ENCODE measurements at regions not wholly inside any gene's neighbourhood (a gene's known extent, or its start where the extent isn't known, plus 50 kb on each side); places are given as distances from the start of the nearest gene placed in this dataset.

DNA sequence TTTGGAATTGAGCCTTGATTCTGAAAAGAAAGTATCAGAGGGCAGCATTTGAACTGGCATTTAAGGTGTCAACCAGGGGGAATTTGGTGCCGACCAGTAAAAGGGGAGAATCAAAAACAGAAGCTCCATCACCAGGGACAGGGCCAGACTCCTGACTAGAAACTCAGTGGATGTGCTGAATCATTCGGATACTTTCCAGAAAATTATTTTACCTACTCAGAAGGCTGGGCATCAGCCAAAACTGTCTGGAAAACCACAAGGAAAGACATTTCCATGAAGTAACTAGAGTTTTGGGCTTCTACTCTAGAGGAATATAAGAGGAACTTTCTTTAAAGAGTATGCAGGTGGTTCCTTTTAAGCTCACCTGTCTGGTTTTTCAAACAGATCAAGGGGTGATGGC lies 756.6 kb downstream of the RNF144A start:
- no peak overlapping the region for H3K4me3 ChIP-seq
- H3K36me3 ChIP-seq = no peaks in the 10 kb centered on the region
- no peak overlapping the region for H3K27ac ChIP-seq
- TF ChIP-seq, protein P1, sequence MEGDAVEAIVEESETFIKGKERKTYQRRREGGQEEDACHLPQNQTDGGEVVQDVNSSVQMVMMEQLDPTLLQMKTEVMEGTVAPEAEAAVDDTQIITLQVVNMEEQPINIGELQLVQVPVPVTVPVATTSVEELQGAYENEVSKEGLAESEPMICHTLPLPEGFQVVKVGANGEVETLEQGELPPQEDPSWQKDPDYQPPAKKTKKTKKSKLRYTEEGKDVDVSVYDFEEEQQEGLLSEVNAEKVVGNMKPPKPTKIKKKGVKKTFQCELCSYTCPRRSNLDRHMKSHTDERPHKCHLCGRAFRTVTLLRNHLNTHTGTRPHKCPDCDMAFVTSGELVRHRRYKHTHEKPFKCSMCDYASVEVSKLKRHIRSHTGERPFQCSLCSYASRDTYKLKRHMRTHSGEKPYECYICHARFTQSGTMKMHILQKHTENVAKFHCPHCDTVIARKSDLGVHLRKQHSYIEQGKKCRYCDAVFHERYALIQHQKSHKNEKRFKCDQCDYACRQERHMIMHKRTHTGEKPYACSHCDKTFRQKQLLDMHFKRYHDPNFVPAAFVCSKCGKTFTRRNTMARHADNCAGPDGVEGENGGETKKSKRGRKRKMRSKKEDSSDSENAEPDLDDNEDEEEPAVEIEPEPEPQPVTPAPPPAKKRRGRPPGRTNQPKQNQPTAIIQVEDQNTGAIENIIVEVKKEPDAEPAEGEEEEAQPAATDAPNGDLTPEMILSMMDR (IDR thresholded peaks at IDR 0.05; ENCODE audit: low read depth, low read length) = no peak
- no peaks in the 10 kb centered on the region for H3K4me1 ChIP-seq (ENCODE audit: low read depth)
- DNase-seq (ENCODE audit: low read depth in 1 of 2, low spot score in 1 of 2) = no peak
- no peaks in the 10 kb centered on the region for H3K27me3 ChIP-seq
- H3K9me3 ChIP-seq (ENCODE audit: low read depth) = no peaks in the 10 kb centered on the region

DNA sequence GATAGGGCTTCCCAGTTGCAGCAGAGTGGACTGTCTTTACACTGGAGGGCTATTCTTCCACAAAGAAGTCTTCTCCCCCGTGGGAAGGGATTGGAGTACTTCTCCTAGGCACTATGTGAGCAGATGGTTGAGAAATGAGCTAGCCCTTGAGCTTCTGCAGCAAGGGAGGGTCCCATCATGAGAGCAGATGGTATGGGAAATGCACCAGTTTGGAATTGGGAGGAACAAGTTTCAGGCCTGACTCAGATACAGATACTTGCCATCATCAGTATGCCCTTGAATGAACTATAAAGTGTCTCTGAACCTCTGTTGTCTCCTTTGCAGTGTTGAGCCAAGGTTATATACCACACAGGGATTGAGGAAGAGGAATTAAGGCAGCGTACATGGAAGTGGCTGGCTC lies 757.4 kb downstream of the RNF144A start:
- no peaks in the 10 kb centered on the region for H3K9me3 ChIP-seq (ENCODE audit: low read depth)
- no peak for DNase-seq (ENCODE audit: low read depth in 1 of 2, low spot score in 1 of 2)
- TF ChIP-seq, protein P1 (IDR thresholded peaks at IDR 0.05; ENCODE audit: low read depth, low read length) = no peak
- H3K4me1 ChIP-seq (ENCODE audit: low read depth) = no peaks in the 10 kb centered on the region
- no peaks in the 10 kb centered on the region for H3K27me3 ChIP-seq
- no peaks in the 10 kb centered on the region for H3K36me3 ChIP-seq
- H3K4me3 ChIP-seq = no peak overlapping the region
- H3K27ac ChIP-seq = no peak overlapping the region

DNA sequence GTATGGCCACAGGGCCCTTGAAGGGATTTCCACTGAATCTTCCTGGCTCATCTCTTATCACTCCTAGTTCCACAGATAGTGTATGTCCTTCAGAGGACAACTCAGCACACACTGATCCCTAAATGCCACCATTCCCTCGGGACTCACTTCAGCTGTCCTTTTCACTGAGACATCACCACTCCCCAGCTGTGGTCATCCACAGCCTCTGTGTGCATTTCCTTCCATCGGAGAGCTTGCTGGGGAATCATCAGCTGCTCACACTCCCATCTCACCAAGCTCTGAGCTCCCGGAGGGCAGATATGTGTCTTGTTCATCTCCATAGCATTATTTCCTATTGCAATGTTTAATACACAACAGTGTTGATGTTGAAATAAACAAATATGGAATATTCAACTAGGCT lies 759.5 kb downstream of the RNF144A start:
- Histone ChIP-seq H3K27me3 (no peaks in the 10 kb centered on the region), H3K36me3 (no peaks in the 10 kb centered on the region), H3K4me3 (no peak overlapping the region), H3K4me1 (ENCODE audit: low read depth) (no peaks in the 10 kb centered on the region), H3K27ac (no peak overlapping the region), H3K9me3 (ENCODE audit: low read depth) (no peaks in the 10 kb centered on the region)
- no peak for DNase-seq (ENCODE audit: low read depth in 1 of 2, low spot score in 1 of 2)
- TF ChIP-seq, protein P1 (IDR thresholded peaks at IDR 0.05; ENCODE audit: low read depth, low read length) = no peak

DNA sequence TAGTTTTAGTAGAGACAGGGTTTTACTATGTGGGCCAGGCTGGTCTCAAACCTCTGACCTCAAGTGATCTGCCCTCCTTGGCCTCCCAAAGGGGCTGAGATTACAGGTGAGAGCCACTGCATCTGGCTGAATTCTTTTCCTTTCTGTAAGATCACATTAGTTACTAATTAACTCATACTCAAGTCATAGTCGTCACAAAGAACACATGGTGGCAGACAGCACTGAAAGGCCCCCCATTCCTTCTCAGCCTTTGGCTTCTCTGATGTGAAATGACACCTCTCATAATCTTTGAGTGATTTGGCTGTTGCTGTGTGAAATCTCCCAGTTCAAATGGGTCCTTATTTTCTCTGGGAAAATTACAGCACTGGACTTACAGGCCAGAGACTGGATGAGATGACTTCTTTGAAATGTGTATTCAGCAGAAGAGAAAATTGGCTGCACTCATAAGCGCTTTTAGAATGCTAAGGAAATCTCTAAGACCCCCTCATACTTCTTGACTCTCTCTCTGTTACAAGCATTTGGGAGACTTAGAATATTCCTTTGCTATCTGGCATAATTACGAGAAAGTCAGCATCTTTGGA lies 764.8 kb downstream of the RNF144A start:
- no peaks in the 10 kb centered on the region for H3K4me1 ChIP-seq (ENCODE audit: low read depth)
- TF ChIP-seq, protein P1 (IDR thresholded peaks at IDR 0.05; ENCODE audit: low read depth, low read length) = no peak
- no peak overlapping the region for H3K4me3 ChIP-seq
- no peak overlapping the region for H3K27ac ChIP-seq
- no peak for DNase-seq (ENCODE audit: low read depth in 1 of 2, low spot score in 1 of 2)
- H3K9me3 ChIP-seq (ENCODE audit: low read depth) = no peaks in the 10 kb centered on the region
- no peaks in the 10 kb centered on the region for H3K27me3 ChIP-seq
- H3K36me3 ChIP-seq = no peaks in the 10 kb centered on the region

DNA sequence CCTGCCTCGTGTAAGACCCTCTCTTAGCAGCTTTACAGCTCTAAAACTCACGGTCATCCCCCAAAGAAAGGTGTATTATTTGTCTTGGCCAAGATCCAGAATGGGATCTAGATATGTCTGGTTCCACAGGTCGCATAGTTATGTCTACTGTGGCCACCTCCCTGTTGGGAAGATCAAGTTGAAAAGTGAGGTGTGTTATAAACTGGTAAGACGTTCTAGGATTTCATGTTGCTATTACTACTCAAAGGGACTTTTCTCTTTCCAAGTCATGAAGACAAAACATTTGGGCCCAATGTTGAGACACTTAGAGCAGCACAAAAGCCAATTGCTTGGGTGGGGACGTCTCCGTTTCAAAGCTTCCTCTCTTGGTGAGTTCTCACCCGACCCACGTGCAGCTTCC lies 766.0 kb downstream of the RNF144A start:
- no peaks in the 10 kb centered on the region for H3K36me3 ChIP-seq
- no peak overlapping the region for H3K27ac ChIP-seq
- no peak overlapping the region for H3K4me3 ChIP-seq
- no peak for DNase-seq (ENCODE audit: low read depth in 1 of 2, low spot score in 1 of 2)
- no peaks in the 10 kb centered on the region for H3K4me1 ChIP-seq (ENCODE audit: low read depth)
- H3K9me3 ChIP-seq (ENCODE audit: low read depth) = no peaks in the 10 kb centered on the region
- no peaks in the 10 kb centered on the region for H3K27me3 ChIP-seq
- TF ChIP-seq, protein P1 (IDR thresholded peaks at IDR 0.05; ENCODE audit: low read depth, low read length) = no peak

DNA sequence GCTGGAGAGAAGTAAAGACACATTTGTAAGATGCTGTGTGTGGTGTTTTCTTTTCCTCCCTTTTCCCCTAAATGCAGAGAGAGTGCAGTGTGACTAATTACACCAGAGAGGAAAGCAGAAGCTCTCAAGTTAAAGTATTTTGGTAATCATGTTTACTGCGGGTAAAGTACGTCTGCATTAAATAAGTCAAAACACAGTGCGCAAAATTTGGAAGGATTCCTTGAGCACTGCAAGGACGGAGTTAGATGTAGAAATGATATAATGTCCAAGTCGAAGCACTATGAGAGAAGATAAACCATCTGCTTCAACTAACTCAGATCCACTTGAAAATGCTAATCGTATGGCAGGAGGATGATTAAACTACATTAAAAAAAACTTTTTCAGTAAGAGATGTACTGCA lies 766.5 kb downstream of the RNF144A start:
- H3K4me1 ChIP-seq (ENCODE audit: low read depth) = no peaks in the 10 kb centered on the region
- H3K4me3 ChIP-seq = no peak overlapping the region
- TF ChIP-seq, protein P1 (IDR thresholded peaks at IDR 0.05; ENCODE audit: low read depth, low read length) = no peak
- no peaks in the 10 kb centered on the region for H3K36me3 ChIP-seq
- H3K27ac ChIP-seq = no peak overlapping the region
- no peaks in the 10 kb centered on the region for H3K27me3 ChIP-seq
- H3K9me3 ChIP-seq (ENCODE audit: low read depth) = no peaks in the 10 kb centered on the region
- DNase-seq (ENCODE audit: low read depth in 1 of 2, low spot score in 1 of 2) = no peak
